HG02588 (cell line): ENCODE measurements at regions not wholly inside any gene's neighbourhood (a gene's known extent, or its start where the extent isn't known, plus 50 kb on each side); places are given as distances from the start of the nearest gene placed in this dataset.

Source experiments
- ATAC-seq: cut with Tn5 transposase; IDR thresholded peaks from one replicate; pipeline ENCODE4 v1.9.1; 2021; ENCODE audit warnings: mild to moderate bottlenecking, moderate library complexity; ENCODE audit not compliant: unreplicated experiment

DNA sequence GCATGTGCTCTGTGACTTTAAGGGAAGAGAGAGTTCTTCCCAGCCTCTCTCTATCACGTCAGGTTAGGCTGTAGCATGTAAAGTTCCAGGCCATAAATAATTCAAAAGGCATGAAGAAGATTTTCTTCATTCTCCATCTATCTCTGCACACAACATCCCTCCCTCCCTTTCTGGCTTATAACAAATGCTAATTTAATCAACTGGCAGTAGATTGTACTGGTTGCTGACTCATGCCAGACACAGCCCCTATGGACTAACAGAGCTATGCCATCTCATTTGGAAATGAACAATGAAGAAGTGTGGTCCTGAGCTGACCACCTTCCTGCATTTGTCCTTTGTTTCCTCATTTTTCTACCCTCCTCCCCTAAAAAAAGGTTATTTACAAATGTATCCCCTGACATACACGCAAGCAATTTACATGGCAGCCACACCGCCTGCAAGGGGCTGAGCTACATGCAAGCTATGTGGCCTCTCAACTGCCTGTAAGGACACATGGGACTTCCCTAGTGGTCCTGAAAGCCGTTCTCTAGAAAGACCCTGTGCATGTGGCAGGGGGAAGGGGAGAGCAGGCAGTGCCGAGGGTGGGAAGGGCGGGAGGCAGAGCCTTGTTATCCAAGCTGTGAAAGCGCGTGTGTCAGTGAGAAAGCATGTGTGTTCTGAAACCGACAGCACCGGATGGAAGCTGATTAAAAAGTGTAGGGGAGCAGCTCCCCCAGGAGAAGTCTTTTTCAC is 90.9 kb upstream of the KLF7 start:
- no peak for ATAC-seq

DNA sequence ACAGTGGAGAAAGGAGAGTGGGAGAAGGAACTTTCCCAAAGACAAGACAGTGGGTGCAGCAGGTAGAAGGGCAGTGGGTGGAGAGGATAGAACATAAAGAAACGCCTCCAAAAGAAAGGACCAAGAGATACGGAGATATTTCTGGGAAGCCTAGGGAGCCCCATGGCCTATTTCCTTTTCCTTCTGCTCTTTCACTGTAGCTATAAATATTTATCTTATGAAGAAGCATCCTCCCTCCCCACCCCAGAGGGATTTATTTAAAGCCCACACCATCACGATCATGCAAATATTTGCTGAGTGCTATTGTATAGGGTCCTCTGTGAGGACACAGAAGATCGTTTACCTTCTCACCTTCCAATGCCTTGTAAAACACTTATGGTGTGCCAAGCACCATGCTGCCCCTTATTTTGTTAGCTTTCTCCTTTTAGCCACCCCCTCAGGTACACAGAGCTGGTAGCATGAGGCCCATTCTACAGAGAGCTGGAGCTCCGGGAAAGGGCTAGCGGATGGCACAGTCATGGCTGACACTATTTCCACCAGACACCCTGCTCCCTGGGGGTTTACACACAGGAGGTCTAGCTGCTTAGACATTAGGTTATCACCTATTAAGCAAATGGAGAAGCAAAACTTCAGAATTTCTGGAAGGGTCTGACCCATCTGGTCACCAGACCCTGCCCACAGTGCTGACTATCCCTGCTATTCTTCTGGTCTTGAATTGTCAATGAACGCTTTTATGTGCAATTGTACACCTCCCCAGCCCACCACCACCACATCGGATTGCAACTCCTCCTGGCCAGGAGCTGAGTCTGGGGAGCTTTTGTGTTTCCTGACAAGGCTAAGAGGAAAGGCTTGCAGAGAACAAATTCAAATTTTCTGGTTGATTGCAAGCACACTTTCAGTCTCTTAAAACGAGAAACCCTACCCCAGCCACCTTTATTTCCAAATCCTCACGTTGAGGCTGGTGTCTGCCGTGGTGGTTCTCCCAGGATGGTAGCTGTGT is 91.8 kb upstream of the KLF7 start:
- no peak for ATAC-seq

DNA sequence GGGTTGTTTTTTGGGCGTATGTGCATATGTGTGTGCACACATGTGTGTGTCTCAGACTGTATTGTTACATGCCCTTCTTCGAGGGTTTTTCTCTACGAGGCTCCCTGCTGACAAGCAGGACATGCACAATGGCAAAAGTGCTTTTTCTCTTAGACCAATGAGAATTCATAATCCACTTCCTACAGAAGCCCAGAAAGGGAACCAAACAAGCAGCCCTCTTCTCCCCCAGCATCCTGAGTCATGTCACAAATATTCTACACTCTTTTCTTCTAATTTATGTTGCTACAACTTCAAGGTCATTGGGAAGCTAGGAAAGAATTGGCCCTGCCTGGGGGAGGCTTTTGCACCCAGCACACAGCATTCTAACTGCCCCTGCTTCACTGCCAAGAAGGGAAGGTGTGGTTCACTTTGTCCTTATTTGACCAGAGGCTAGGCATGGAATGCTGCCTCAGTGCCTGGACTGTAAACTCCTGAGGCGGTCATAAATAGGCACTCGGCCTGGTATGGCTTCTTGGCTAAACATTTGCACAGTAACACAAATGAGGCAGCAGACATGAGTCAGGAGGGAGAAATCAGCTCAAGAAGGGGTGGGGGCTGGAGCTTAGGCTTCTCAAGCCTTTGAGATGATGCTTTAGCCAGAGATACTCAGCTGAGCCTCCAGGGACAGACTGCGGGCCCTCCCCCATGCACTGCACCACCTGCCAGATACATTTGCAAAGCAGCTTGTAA is 92.7 kb upstream of the KLF7 start:
- no peak for ATAC-seq

DNA sequence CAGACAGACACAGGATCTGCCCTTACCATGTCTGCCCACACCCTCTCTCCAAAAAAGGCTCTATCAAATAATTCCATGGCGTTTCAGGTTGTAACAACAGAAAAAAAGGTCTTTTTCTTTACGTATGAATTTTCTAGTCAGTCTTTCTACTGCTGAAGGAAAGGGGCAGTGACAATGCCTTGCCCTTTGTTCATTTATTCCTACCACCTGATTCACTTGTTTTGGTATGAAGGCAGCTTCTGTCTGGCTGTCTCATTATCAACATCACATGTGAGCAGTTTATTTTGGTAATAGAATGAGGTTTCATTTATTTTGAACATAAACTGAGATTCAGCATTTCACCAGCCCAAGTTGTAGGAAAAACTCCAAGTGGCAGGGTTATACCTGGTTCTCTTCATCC is 94.3 kb upstream of the KLF7 start:
- no peak for ATAC-seq

DNA sequence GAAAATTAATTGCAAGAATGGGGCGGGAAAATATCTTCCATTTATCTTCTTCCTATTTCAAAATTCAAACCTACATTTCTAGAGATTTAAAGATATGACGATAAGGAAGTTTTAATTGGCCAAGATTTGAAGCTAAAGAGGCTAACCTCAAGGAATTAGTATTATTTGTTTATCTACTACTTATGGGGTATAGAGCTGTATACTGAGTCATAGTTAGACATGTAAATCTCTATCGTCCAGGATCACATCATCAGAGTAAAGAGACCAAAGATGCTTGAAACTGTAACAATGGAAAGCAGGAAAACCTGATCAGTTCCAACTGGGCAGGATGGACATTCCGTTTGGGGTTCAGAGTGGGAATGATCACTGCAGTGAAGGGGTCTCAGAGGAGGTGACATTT is 95.2 kb upstream of the KLF7 start:
- ATAC-seq, result no peak

DNA sequence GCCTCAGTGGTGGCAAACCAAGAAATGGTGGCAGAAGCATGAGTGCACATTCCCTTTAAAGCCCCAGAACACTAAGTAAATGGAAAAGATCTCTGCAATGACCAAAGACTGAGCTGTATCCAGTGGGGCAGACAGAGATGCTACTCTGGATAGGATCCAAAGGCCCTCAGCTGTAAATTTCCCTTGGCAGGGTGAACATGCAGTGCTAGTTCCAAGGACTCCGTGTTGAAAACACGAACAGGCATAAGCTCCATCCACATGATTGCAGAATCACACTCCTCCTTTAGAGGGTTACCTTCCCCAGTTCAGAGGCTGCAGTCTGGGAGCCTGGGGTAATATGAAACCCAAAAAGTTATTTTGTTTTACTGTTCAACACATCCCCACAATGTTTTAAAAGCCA is 98.6 kb upstream of the KLF7 start:
- no peak for ATAC-seq

DNA sequence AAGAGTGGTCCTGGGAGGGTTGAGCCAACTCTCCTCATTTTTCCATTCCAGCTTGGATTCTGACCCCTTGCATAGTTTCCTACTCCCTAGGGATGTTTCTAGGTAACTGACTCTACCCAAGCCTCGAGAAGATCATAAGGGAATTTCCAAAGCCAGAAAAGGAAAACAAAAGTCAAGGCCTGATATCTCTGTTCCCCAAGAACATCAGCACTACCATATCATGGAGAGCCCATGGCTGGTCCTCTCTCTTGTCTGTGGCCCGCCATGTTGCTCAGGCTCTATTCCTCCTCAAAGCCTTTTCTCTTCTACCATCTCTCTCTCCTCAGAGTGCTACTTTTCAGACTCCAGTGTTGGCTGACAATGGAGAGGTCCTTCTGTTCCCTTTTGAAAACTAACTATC is 99.6 kb upstream of the KLF7 start:
- no peak for ATAC-seq

DNA sequence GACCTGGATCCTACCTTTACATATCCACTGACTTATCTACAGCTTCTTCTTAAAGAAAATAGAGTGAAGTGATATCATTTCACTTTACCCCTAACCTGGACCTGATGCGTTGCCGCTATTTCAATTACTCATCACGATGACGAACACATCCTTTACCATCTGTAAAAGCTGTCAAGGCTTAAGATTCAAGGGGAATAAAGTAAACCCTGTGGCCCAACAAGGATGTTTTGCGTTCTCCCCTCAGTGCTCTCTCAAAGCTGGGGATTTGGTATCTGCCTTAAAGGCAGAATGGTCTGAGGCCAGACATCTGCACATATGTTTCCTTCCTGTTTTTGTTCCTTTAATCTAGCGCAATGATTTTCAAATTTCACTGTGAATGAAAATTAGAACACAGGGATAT is 100.1 kb upstream of the KLF7 start:
- ATAC-seq, result no peak

DNA sequence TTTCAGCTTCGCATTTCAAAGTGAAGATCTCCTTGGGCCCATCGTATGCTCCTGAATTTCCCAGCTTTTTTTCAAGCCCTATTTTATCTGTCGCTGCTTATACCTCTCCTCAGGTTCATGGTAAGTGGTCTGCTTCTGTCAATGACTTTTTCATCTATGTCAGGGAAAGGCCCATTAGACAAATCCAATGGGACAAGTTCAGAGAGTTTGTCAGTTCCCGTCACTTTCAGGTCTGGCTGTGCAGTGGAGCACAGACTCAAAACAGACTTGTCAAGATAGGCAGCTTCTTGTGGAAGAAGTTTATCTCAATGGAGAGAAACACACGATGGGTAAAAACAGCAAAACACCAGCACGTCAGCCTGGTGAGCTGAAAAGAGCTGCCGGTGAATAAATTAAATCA is 100.9 kb upstream of the KLF7 start:
- no peak for ATAC-seq

DNA sequence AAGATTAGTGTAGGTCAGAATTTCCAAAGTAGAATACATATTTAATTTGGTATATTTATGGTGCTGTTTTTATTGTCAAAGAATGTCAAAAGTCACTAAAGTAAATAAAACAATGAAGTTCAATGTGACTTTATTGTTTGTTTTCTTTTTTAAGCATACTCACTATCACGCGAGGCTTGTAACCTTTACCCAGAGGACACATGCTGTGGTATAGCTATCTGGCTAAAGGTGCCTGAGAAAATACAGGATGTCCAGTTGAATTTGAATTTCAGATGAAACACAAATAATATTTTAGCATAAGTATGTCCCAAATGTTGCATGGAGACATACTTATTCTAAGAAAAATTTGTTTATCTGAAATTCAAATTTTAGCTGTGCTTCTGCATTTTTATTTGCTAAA is 103.3 kb upstream of the KLF7 start:
- no peak for ATAC-seq

DNA sequence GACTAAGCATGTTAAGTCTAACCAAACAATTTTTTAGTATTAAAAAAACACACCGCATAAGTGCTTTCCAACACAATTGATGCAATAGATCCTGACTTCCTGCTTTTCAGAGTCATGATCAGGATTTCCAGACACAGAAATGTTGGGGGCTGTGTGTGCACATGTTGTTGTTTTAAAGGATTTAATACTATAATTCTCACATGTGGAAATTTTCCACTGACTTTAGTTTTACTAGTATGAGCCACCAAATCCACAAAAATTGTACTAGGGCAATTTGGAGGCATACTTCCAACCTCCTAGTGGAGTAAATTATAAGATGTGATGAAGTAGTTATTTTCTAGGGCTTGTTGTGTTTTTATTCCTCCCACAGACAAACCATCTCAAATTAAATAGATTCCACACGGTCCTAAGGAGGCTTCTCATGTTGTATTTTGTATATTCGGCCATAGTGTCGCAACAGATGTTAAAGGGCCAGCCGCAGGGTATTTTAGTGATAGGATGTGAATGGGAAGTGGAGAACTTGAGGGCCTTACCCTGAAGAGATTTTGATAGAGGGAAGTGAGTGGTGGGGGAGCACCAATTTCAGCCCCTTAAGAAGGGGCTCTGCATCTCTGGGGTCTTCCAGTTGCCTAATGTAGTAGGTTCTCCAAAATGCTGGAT is 108.9 kb upstream of the KLF7 start:
- ATAC-seq, result no peak

DNA sequence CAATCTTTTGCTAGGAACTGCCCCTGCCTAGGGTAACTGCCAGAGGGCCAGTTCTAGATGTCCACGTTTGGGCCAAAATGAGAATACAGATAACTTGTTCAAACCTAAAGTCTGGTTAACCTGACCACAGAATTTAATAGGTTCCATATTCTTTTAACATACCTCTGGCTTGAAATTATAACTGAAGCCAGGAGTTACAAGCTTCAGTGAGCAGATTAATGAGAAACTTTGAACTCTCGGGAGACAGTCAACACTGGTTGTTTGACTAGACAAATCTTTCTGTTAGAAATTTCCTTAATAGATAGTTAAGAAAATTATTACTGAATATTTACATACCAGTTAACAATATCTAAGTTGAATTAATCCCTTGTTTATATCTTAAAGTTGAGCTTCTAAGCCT is 110.0 kb upstream of the KLF7 start:
- no peak for ATAC-seq

DNA sequence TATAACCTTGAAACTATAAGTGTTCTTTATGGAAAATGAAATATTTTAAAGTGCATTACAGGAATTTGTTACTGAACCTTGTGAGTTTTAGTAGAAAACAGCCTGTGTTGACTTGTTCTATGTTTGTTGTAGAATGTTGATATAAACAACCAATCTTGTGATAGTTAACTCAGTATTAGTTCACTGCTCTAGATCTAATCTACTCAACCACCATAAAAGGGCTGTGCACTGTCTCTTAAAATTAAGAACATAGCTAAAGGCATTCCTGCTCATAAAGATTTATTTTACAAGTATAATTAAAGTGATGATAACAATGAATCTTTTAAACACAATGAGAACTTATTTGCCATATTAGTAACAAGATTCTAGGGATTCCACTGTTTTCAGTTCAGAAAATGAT is 110.5 kb upstream of the KLF7 start:
- no peak for ATAC-seq

DNA sequence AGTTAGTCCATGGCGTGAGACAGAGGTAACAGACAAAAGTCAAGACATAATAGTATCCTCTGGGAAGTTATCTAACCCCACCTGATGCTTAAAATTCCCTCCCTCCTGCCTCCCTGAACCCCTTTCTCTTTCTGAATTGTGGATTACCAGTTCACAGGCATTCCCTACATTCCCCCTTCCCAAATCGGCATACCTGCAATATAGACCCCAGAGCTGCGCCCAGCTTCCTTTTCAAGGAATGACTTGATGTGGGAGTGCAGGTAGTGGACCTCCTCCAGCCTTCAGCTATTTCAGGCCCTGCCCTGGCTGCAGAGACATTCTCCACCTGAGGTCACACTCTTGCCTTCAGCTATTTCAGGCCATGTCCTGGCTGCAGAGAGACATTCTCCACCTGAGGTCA is 111.1 kb upstream of the KLF7 start:
- ATAC-seq, result no peak

DNA sequence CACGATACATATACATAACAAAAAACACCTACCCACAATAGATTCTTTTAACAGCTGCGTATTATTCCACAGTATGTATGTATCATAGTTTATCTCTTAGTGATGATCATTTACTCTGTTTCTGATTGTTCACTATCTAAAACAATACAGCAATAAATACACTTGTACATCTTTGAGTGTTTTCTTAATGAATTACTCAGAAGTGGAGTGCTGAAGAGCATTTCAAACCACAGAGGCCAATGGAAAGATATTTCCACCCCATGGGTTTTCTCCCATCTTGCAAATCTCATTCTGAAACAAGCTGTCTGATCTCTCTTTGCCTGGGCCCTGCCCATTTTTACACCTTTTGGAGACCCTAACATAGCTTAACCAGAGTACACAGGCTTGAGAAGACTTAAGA is 113.8 kb upstream of the KLF7 start:
- peak; percentile 49 for ATAC-seq

DNA sequence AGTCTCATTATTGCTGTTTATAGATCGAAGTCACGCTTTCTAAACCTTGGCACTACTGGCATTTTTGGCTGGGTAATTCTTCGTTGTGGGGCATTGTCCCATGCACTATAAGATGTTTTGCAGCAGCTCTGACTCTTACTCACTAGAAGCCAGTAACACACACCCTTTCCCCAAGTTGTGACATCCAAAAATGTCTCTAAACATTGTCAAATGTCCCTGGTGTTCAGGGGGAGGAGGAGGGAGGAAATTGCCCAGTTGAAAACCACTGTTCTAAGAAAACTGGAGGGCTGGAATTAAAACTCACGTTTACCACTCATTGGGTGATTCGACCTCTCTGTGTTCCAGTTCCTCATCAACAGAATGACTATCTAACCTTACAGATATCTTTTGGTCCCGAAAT is 115.7 kb upstream of the KLF7 start:
- no peak for ATAC-seq

DNA sequence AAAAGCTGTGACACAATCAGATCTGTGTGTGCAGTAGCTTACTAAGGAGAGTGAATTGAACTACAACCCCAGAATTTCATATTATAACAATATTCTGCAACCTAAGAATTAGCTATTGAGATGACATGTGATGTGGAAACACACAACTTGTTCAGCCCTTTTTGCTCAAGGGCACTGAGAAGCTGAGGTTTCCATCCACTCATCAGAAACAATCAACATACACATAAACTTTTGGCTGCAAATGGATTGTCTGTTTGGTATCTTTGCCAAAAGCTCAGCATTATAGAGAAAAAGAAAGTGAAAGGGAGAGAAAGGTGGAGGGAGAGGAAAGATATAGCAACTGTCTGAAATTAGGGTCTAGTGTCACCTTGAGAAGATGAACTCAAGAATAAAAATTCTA is 117.2 kb upstream of the KLF7 start:
- ATAC-seq, result no peak

DNA sequence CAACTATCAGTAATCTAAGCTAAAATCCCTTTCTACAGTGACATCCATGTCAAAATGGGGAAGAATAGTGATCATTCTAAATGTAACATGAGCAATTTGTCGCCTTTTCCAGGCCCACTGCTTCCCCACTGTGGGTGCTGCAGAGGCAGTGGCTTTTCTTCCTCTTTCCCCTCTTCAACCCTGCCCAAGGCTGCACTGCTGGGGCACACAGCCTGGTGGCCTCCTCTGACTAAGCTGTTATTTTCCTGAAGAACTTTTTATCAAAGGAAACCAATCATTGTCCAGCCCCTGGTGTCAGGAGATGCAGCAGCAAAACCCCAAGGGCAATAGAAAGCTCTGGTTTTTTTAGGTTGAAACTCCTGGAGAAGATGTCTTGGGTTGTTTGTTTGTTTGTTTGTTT is 117.6 kb upstream of the KLF7 start:
- ATAC-seq, result no peak

DNA sequence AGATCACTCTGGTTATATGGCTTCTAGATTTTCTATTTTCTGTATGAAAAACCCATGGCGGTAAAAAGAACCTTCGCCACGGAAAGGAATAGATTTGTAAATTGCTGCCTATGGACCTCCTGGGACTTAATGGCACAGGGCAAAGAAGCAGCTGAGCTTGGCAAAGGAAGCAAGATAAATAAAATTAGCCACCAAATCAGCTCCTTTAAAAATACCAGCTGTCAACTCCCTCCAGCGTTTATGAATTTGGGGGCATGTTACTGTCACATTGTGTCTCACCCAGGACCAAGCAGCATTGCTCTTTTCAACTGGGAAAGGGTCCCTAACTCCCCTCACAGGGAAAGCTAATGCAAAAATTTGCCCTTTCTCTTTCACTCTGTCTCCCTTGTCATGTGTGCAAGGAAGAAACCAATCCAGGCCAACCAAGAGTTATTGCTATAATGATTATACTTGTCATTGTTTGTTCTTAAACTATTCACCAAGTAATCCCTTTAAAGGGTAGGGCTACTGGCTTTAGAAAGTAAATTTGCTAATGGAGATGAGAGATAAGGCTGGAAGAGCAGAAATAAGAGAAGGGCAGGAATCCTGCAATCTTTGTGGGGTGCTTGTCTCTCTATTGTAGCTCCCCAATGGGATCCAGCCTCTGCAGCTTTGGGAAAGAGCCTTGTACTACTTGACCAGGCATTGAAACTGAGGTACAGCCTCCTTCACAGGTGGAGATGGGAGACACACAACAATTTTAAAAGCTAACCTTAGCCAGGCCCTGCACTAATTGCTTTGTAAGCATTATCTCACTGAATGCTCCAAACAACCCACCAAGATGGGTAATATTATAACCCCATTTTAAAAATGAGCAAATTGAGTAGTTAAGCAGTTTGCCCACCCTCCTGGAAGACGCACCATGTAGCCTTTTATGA is 119.1 kb upstream of the KLF7 start:
- ATAC-seq, result no peak

DNA sequence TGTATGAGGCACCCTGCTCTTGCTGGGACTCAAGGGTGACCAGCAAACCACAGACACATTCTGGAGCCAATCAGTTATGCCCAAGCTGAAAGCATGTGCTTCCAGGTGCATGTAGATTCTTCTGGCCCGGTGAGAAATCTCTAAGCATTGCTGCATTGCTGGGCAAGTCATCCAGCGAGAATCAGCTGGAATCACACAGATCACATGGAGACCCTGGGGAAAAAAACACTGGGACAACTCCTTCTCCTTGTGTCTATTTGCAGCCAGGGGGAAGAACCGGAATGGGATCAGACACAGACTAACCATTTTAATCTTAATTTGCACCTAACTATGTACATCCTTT is 119.7 kb upstream of the KLF7 start:
- ATAC-seq, result no peak
